Left ventricle myocardium inferior (tissue), 1 donor: ENCODE measurements at regions not wholly inside any gene's neighbourhood (a gene's known extent, or its start where the extent isn't known, plus 50 kb on each side); places are given as distances from the start of the nearest gene placed in this dataset.

Experiments
- DNase-seq: peaks from one replicate; pipeline ENCODE4 v3.0.0-alpha.2; 2020
- H3K27ac ChIP-seq: fragments of 200-600 bp; replicated peaks from 2 replicates; pipeline ENCODE4 v1.8.0; 2021
- H3K27me3 ChIP-seq: fragments of 200-600 bp; 2 replicates; pipeline ENCODE4 v1.8.0; 2021; ENCODE audit warnings: low read depth
- H3K36me3 ChIP-seq: fragments of 200-600 bp; 2 replicates; pipeline ENCODE4 v1.8.0; 2021
- H3K4me1 ChIP-seq: fragments of 200-600 bp; 2 replicates; pipeline ENCODE4 v1.8.0; 2021
- H3K4me3 ChIP-seq: fragments of 200-600 bp; 2 replicates; pipeline ENCODE4 v1.8.0; 2021; ENCODE audit warnings: mild to moderate bottlenecking, moderate library complexity
- H3K9me3 ChIP-seq: fragments of 200-600 bp; replicated peaks from 2 replicates; pipeline ENCODE4 v1.8.0; 2021
- CTCF ChIP-seq: fragments of 200-600 bp; IDR thresholded peaks from 2 replicates; pipeline ENCODE4 v1.8.0; 2021; ENCODE audit warnings: antibody characterized with exemption, mild to moderate bottlenecking, borderline replicate concordance
- intact Hi-C: fragments of 100-400 bp; cut with micrococcal nuclease; formaldehyde crosslinking; loops from one replicate; pipeline ENCODE4 v1.11.0; 2022
- donor health status: DM: no; HTN: yes; CAD: no; lungs with severe emphysema.

GRCh38 chr15:29461877-29462276 is 192.3 kb upstream of the NSMCE3 start:
- Histone ChIP-seq H3K27me3 (no peaks in the 10 kb centered on the region), H3K9me3 (no peaks in the 10 kb centered on the region), H3K4me3 (no peak overlapping the region), H3K4me1 (peaks cover 16% of the 10 kb centered on the region), H3K27ac (no peak overlapping the region), H3K36me3 (no peaks in the 10 kb centered on the region)
- intact Hi-C loops = no loop called here
- TF ChIP-seq CTCF = no peak
- DNase-seq = no peak

- no peak for DNase-seq
- intact Hi-C loops = no loop called here
- no peak for TF ChIP-seq CTCF
- Histone ChIP-seq H3K27me3 (no peaks in the 10 kb centered on the region), H3K36me3 (no peaks in the 10 kb centered on the region), H3K27ac (no peak overlapping the region), H3K4me1 (peaks cover 8% of the 10 kb centered on the region), H3K4me3 (no peak overlapping the region), H3K9me3 (no peaks in the 10 kb centered on the region)
Observed at GRCh38 chr15:29458361-29458760, 188.7 kb upstream of the NSMCE3 start.

GRCh38 chr15:29457729-29458128 is 188.1 kb upstream of the NSMCE3 start:
- TF ChIP-seq CTCF = no peak
- intact Hi-C loops = no loop called here

DNA sequence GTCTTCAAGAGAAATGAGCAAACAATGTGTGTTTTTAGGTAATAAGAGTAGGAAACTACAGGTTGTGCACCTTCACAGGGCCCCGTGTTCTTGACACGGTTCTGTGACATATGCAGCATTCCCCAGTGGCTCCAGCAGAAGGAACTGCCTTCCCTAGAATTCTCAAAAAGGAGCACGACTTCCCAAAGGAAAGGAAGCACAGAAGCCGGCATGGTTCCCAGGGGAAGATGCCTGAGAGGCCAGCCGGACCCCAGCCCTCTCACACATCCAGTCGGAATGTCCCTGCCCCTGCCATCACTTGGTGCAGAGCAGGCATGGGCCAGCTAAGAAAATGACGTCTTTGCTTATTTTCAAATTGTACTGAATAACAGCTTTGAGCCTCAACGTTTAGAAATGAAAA is 187.3 kb upstream of the NSMCE3 start:
- H3K4me3 ChIP-seq = no peak overlapping the region
- no peak for TF ChIP-seq CTCF
- peaks cover 15% of the 10 kb centered on the region for H3K4me1 ChIP-seq
- intact Hi-C loops = no loop called here
- no peaks in the 10 kb centered on the region for H3K36me3 ChIP-seq
- DNase-seq = no peak
- H3K9me3 ChIP-seq = no peaks in the 10 kb centered on the region
- no peak overlapping the region for H3K27ac ChIP-seq
- H3K27me3 ChIP-seq = no peaks in the 10 kb centered on the region

More at GRCh38 chr15:29457729-29458128, 188.1 kb upstream of the NSMCE3 start:
- no peak overlapping the region for H3K27ac ChIP-seq
- no peaks in the 10 kb centered on the region for H3K9me3 ChIP-seq
- no peaks in the 10 kb centered on the region for H3K36me3 ChIP-seq
- H3K4me1 ChIP-seq = peaks cover 15% of the 10 kb centered on the region
- H3K4me3 ChIP-seq = no peak overlapping the region
- H3K27me3 ChIP-seq = no peaks in the 10 kb centered on the region
- DNase-seq = no peak

GRCh38 chr15:29456255-29456654 is 186.6 kb upstream of the NSMCE3 start:
- TF ChIP-seq CTCF = no peak
- Histone ChIP-seq H3K4me1 (peaks cover 15% of the 10 kb centered on the region), H3K27ac (no peak overlapping the region), H3K9me3 (no peaks in the 10 kb centered on the region), H3K27me3 (peaks cover under 1% of the 10 kb centered on the region), H3K36me3 (no peaks in the 10 kb centered on the region), H3K4me3 (no peak overlapping the region)
- intact Hi-C loops = no loop called here
- DNase-seq = no peak

DNA sequence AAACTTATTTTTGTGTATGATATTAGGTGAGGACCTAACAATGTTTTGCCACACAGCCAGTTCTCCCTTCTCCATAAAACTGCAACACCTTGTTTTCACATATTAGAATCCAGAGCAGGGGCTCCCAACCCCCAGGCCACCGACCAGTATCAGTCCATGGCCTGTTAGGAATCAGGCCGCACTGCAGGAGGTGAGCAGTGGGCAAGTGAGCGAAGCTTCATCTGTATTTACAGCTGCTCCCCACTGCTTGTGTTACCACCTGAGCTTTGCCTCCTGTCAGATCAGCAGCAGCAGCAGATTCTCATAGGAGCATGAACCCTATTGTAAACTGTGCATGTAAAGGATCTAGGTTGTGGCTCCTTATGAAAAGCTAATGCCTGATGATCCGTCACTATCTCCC is 185.9 kb upstream of the NSMCE3 start:
- Histone ChIP-seq H3K27me3 (peaks cover 8% of the 10 kb centered on the region), H3K4me3 (no peak overlapping the region), H3K9me3 (no peaks in the 10 kb centered on the region), H3K36me3 (no peaks in the 10 kb centered on the region), H3K4me1 (peaks cover 15% of the 10 kb centered on the region), H3K27ac (no peak overlapping the region)
- TF ChIP-seq CTCF = no peak
- no peak for DNase-seq
- intact Hi-C loops = no loop called here
